T47D (cell line): ENCODE measurements at regions not wholly inside any gene's neighbourhood (a gene's known extent, or its start where the extent isn't known, plus 50 kb on each side); places are given as distances from the start of the nearest gene placed in this dataset.

Experiments
- DNase-seq, 2 experiments: peaks; one replicate each; pipeline versions ENCODE4 v3.0.0 to v3.0.0-alpha.2; 2011 to 2012; ENCODE audit warnings: low read depth in 1 of 2, low spot score in 1 of 2
- JUND ChIP-seq: IDR thresholded peaks from 2 replicates; pipeline ENCODE4 v1.6.1; 2012; ENCODE audit warnings: low read depth
- in situ Hi-C: cut with HindIII; loops from 2 replicates; pipeline ENCODE4 v1.10.0; 2016; ENCODE audit warnings: low sequenced_read_pairs, low pct_unique_long_range_greater_than_20kb

DNA sequence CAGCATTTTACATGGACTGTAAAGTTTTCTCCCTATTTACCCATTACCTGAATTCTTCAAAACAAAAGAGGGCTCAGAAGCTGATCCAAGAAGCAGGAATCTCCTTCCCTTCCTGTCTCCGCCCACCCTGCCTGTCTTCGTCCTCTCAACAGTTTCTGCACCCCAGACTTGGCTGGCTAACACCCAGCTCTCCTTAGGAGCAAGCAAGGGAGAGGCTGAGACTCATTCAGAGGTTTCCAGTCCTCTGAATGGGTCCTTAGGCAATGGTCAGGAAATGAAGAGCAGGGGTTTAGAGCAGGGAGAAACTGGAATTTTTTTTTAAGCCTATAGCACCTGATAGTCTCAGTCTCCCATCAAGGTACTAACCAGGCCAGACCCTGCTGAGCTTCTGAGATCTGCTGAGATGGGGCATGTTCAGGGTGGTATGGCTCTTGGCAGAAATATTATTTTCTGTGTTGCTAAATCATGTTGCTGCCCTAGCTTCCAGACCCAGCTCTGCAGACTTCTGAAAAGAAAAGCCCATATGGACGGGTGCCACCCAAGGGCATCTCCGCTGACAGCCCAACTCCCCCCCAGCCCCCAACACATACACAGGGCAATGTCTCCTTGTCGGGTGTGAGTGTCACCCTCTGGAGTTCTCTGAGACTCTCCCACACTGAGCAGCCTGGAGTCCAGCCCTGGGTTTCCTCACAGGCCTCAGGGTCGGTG, 74.6 kb upstream of the CD93 start:
- in situ Hi-C loops, result no loop called here
- no peak for TF ChIP-seq JUND
- no peak for DNase-seq

DNA sequence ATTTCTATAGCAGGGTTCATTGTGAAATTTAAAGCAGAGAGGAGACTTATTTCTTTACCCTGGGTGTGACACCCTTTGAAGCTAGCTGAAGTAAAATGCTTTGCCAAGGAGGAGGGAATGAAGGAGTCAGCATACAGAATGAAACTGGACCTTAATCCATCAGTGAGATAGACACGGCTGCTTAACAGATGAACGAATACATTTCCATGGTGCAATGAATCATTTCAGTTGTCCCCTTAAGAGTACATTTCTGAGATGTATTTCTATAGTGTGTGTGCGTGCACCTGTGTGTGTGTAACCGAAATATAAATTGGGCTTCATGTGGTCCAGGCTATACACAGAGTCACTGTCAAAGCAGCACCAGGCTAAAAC, 73.8 kb upstream of the CD93 start:
- no peak for DNase-seq
- in situ Hi-C loops, result no loop called here
- TF ChIP-seq JUND, result no peak

DNA sequence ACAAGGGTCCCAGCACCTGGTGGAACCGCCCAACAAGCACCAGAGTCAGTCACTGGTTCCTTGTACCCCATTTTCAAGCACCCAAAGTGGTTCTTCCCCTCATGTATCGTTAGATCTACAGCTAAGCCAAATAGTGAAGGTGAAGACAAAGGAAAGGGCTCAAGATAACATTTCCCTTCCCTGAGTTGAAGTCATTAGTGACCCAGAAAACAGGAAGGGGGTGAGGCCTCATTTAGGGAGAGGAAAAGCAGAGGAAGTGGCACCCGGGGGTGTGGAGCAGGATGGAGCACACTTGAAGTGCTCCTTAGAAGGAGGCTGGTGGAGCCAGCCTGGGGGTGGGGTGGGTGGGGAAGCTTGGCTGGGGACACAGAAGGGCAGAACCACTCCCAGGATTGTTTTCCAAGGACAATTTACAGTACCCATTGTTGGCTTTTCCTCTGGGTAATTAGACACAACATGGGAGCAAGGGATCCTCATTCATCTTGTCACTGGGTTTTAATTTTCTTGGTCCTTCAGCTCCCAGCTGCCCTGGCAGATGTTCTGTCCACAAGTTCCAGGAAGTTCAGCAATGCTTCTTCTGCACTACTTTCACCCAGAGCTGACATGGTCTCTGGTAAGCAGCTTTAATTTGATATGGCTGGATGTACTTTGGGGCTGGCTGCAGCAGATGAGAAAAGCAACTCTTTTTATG, 73.3 kb upstream of the CD93 start:
- DNase-seq, result no peak
- TF ChIP-seq JUND, result no peak

GRCh38 chr20:23157734-23158133, 71.6 kb upstream of the CD93 start:
- no peak for DNase-seq
- TF ChIP-seq JUND, result no peak
- in situ Hi-C loops, result no loop called here

More for the DNA sequence above, 73.3 kb upstream of the CD93 start:
- in situ Hi-C loops, result no loop called here

DNA sequence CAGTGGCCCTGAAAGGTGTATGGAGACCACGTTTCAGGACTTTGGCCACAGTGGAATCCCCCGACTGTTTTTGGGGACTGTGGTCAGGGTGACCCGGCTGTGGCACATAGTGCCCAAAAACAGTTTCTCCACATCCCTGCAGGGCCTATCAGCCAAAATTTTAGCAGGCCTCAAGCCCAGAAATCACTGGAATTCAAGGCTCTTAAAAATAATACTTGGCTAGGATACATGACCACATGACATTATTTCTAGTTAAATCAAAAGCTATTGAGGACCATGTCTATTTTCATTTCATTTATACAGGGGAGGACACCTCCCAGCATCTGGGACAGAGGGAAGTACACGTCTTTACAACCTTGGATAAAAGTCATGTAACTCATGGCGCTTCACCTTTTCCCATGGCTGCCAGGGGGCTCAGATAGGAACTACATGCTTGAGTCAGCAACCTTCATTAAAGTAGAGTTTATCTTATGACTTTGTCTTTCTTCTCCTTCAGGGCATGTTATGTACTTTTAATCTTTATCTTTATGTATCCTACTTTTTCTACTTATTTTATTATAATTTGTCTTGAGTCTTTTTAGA, 70.8 kb upstream of the CD93 start:
- in situ Hi-C loops, result no loop called here

GRCh38 chr20:23156170-23156841, 70.2 kb upstream of the CD93 start:
- in situ Hi-C loops, result no loop called here
- TF ChIP-seq JUND, result no peak
- no peak for DNase-seq

More for the DNA sequence above, 70.8 kb upstream of the CD93 start:
- DNase-seq, result no peak
- TF ChIP-seq JUND, result no peak

- no peak for TF ChIP-seq JUND
- DNase-seq, result no peak
- in situ Hi-C loops, result no loop called here
Measured at GRCh38 chr20:23155141-23155590, 69.0 kb upstream of the CD93 start.

GRCh38 chr20:23153696-23154341, 67.7 kb upstream of the CD93 start:
- no peak for DNase-seq
- no peak for TF ChIP-seq JUND
- in situ Hi-C loops, result no loop called here

GRCh38 chr20:23152902-23153301, 66.8 kb upstream of the CD93 start:
- DNase-seq, result no peak
- in situ Hi-C loops, result no loop called here
- TF ChIP-seq JUND, result no peak

DNA sequence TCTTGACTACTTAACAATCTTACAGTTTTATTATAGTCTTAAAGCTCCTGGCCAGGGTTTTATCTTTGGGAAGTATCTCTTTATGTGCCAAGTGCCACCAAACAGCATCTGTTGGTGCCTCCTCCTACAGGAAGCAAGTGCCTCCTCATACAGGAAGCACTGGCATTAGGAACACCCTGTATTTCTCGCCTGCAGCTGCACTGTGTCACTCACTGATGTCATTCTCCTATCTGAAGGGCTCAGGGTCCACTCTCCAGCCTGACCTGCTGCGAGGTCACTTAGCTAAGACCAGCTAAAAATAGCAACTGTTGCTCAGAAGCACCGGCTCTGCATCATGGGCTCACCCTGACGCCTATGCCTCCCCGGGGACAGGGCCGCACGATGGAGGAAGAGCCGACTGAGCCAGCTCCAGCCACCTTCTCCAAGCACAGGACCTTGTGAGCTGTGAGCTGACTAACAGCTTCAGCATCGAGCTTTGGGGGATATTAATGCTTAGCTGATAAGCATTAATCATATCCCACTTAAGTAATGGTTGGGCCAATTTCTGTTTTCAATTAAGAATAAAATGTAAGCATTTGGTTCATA, 66.3 kb upstream of the CD93 start:
- DNase-seq, result no peak
- no peak for TF ChIP-seq JUND
- in situ Hi-C loops, result no loop called here

- in situ Hi-C loops, result no loop called here
- TF ChIP-seq JUND, result no peak
- DNase-seq, result no peak
Measured at GRCh38 chr20:23151885-23152284, 65.8 kb upstream of the CD93 start.
